ENCODE measurements at regions not wholly inside any gene's neighbourhood (a gene's known extent, or its start where the extent isn't known, plus 50 kb on each side); places are given as distances from the start of the nearest gene placed in this dataset.

DNA sequence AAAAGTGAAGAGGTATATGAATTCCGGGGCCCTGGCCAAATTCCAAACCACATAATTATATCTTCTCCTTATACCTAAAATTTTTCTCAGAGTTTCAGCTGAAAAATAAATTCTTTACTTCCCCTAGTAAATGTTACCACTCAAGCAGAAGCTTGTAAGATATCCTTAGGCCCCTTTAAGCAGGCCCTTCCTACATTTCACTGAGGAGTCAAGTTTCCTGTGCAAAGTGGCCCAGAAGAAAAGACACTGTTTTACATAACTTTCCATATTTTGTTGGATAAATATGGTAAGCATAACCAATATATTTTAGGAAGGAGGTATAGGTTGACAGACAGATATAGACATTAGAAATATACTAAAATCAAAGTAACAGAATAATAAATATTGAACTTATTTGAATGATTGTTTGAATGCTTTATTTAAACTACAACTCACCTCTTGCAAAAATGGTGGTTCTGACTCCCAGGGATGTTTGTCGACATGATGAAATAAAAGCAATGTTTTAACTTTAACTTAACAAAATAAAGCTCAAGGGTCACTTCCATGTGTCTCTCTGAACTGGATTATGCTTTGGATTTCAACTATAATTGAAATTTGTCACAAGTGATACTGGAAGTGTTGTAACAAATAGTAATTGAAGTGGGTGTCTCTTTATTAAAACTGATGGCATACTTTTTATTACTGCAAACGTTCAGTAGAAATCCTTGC lies 141.2 kb downstream of the SPRY2 start:
- TF ChIP-seq, protein P1, sequence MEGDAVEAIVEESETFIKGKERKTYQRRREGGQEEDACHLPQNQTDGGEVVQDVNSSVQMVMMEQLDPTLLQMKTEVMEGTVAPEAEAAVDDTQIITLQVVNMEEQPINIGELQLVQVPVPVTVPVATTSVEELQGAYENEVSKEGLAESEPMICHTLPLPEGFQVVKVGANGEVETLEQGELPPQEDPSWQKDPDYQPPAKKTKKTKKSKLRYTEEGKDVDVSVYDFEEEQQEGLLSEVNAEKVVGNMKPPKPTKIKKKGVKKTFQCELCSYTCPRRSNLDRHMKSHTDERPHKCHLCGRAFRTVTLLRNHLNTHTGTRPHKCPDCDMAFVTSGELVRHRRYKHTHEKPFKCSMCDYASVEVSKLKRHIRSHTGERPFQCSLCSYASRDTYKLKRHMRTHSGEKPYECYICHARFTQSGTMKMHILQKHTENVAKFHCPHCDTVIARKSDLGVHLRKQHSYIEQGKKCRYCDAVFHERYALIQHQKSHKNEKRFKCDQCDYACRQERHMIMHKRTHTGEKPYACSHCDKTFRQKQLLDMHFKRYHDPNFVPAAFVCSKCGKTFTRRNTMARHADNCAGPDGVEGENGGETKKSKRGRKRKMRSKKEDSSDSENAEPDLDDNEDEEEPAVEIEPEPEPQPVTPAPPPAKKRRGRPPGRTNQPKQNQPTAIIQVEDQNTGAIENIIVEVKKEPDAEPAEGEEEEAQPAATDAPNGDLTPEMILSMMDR (IDR thresholded peaks at IDR 0.05), result no peak
- TF ChIP-seq POLR2A (IDR thresholded peaks at IDR 0.05) (no peak), POLR2AphosphoS5 (IDR thresholded peaks at IDR 0.05) (no peak)

All from breast epithelium (tissue), 3 donors.